ENCODE measurements at regions not wholly inside any gene's neighbourhood (a gene's known extent, or its start where the extent isn't known, plus 50 kb on each side); places are given as distances from the start of the nearest gene placed in this dataset.
A peak's percentile ranks its signal among the peaks of the same experiment; 100 is the strongest.

- TF ChIP-seq POLR2AphosphoS5 (IDR thresholded peaks at IDR 0.05; ENCODE audit: low read depth, low read length) (peak; percentile 63; the same call in 1 of the 2 replicates), RXRA (IDR thresholded peaks at IDR 0.05; ENCODE audit: borderline replicate concordance, low read depth) (no peak; the same call in 1 of the 2 replicates), RFX5 (IDR thresholded peaks at IDR 0.05; ENCODE audit: low read length) (no peak), RAD21 (IDR thresholded peaks at IDR 0.05; ENCODE audit: low read length) (no peak), REST (IDR thresholded peaks at IDR 0.05; ENCODE audit: low read depth, low read length) (no peak), MXI1 (IDR thresholded peaks at IDR 0.05; ENCODE audit: low read depth, low read length) (no peak), GATA2 (CRISPR knock-in tag; IDR thresholded peaks at IDR 0.05) (no peak), EZH2phosphoT487 (IDR thresholded peaks at IDR 0.05; ENCODE audit: borderline replicate concordance, low read depth) (no peak), TEAD4 (IDR thresholded peaks at IDR 0.05; ENCODE audit: borderline replicate concordance, insufficient read depth) (peak; percentile 76; the same call in 1 of the 2 replicates), FOSL2 (IDR thresholded peaks at IDR 0.05; ENCODE audit: borderline replicate concordance, low read depth) (peak; percentile 92)
- TF ChIP-seq, protein P1, sequence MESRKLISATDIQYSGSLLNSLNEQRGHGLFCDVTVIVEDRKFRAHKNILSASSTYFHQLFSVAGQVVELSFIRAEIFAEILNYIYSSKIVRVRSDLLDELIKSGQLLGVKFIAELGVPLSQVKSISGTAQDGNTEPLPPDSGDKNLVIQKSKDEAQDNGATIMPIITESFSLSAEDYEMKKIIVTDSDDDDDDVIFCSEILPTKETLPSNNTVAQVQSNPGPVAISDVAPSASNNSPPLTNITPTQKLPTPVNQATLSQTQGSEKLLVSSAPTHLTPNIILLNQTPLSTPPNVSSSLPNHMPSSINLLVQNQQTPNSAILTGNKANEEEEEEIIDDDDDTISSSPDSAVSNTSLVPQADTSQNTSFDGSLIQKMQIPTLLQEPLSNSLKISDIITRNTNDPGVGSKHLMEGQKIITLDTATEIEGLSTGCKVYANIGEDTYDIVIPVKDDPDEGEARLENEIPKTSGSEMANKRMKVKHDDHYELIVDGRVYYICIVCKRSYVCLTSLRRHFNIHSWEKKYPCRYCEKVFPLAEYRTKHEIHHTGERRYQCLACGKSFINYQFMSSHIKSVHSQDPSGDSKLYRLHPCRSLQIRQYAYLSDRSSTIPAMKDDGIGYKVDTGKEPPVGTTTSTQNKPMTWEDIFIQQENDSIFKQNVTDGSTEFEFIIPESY (IDR thresholded peaks at IDR 0.05; ENCODE audit: borderline replicate concordance, low read depth), result no peak
These were observed 174.5 kb downstream of the KCTD12 start (continued) for GRCh38 chr13:76711550-76712182.

GRCh38 chr13:76709851-76710250, 176.4 kb downstream of the KCTD12 start:
- no peaks in the 10 kb centered on the region for H4K20me1 ChIP-seq (ENCODE audit: insufficient read depth)
- H2AFZ ChIP-seq (ENCODE audit: low read depth), result peak overlapping the region; percentile 4; the same call in 1 of the 2 replicates
- TF ChIP-seq FOXM1 (IDR thresholded peaks at IDR 0.05; ENCODE audit: low read depth) (no peak), FOSL2 (IDR thresholded peaks at IDR 0.05; ENCODE audit: borderline replicate concordance, low read depth) (no peak), JUND (IDR thresholded peaks at IDR 0.05) (no peak), SMC3 (IDR thresholded peaks at IDR 0.05; ENCODE audit: low read depth, low read length) (no peak), MAX (IDR thresholded peaks at IDR 0.05; ENCODE audit: low read depth) (no peak), NFIC (IDR thresholded peaks at IDR 0.05; ENCODE audit: borderline replicate concordance) (no peak), TEAD4 (IDR thresholded peaks at IDR 0.05; ENCODE audit: borderline replicate concordance, insufficient read depth) (no peak), GATA2 (CRISPR knock-in tag; IDR thresholded peaks at IDR 0.05) (no peak), CHD2 (IDR thresholded peaks at IDR 0.05; ENCODE audit: low read length, partially characterized antibody) (no peak), NRF1 (IDR thresholded peaks at IDR 0.05; ENCODE audit: low read depth, low read length) (no peak)
- TF ChIP-seq, protein P2, sequence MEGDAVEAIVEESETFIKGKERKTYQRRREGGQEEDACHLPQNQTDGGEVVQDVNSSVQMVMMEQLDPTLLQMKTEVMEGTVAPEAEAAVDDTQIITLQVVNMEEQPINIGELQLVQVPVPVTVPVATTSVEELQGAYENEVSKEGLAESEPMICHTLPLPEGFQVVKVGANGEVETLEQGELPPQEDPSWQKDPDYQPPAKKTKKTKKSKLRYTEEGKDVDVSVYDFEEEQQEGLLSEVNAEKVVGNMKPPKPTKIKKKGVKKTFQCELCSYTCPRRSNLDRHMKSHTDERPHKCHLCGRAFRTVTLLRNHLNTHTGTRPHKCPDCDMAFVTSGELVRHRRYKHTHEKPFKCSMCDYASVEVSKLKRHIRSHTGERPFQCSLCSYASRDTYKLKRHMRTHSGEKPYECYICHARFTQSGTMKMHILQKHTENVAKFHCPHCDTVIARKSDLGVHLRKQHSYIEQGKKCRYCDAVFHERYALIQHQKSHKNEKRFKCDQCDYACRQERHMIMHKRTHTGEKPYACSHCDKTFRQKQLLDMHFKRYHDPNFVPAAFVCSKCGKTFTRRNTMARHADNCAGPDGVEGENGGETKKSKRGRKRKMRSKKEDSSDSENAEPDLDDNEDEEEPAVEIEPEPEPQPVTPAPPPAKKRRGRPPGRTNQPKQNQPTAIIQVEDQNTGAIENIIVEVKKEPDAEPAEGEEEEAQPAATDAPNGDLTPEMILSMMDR (IDR thresholded peaks at IDR 0.05), result no peak
- H3K4me2 ChIP-seq, result 0 out of 2 replicates have a peak overlapping the region, but pooled peaks have one; percentile 6
- DNase-seq, result no peak
- no peak overlapping the region for H3K4me3 ChIP-seq (ENCODE audit: low read depth in 2 of 2, low read length in 1 of 2)
- H3K4me1 ChIP-seq (ENCODE audit: control insufficient read depth in 1 of 2, insufficient read depth in 2 of 2, low read depth in 1 of 2, low read length in 1 of 2), result peaks cover 3 to 23% of the 10 kb centered on the region in 2 experiments; a peak in 3 of 4 replicates
- no peaks in the 10 kb centered on the region for H3K27me3 ChIP-seq (ENCODE audit: insufficient read depth)
- ChIA-PET CTCF (no interaction called here), POLR2A (no interaction called here)
- H3K27ac ChIP-seq (ENCODE audit: low read depth in 2 of 2, low read length in 1 of 2), result peak overlapping the region; percentile 73 to 83; a peak in 2 of 4 replicates
- no peaks in the 10 kb centered on the region for H3K9me2 ChIP-seq
- H3K36me3 ChIP-seq (replicated peaks in 1 of 2; ENCODE audit: control insufficient read depth in 1 of 2, insufficient read depth in 2 of 2, low read length in 1 of 2), result no peaks in the 10 kb centered on the region
- H3K9ac ChIP-seq, result no peak overlapping the region
- H3F3A ChIP-seq (replicated peaks; ENCODE audit: insufficient read depth), result peaks cover 21% of the 10 kb centered on the region
- H3K79me2 ChIP-seq (ENCODE audit: insufficient read depth), result no peaks in the 10 kb centered on the region
- H3K9me3 ChIP-seq, result no peaks in the 10 kb centered on the region
- WGBS (ENCODE audit: low lambda C conversion rate), result 100% methylated on average over 1 of the region's 1 CpG
